ENCODE measurements at regions not wholly inside any gene's neighbourhood (a gene's known extent, or its start where the extent isn't known, plus 50 kb on each side); places are given as distances from the start of the nearest gene placed in this dataset.

DNA sequence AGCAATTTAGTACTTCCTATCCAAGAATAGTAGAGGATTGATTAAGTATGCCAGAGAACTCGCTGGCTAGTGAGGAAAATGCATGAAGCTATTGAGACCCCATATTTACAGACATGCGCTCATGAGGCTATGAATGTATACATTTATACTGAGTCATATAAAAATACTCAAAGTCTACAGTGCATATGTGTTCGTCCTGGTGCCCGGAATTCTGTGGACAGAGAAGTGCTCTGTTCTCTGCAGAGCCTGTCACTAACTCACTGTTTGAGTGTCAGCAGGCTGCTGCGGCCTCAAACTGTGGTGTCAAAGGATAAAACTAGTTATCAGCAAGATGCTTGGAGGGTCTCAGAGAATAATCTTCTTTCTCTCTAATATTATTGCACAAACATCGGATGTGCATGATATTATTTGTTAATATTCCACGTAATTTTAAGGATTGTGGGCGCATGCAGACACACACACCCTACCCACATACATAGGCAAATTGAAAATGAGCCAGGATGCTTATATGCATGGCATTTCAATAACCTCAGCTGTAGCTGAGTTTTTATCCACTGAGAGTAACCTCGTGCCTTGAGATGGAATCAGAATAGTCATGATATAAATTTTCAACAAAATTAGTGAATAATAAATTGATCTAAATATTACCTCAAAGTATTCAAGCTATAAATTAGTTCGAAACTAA is 50.0 kb upstream of the TSC22D2 start:
- no peak for DNase-seq (ENCODE audit: low spot score)
- intact Hi-C loops (cut with micrococcal nuclease), result no loop called here
- H3K4me1 Mint-ChIP-seq (ENCODE audit: low read depth), result no peaks in the 10 kb centered on the region
- peaks cover 2% of the 10 kb centered on the region for H3K27me3 Mint-ChIP-seq (ENCODE audit: insufficient read depth)
- no peak overlapping the region for H3K4me3 Mint-ChIP-seq
- H3K27ac Mint-ChIP-seq, result no peak overlapping the region
- no peaks in the 10 kb centered on the region for H3K9me3 Mint-ChIP-seq
- H3K36me3 Mint-ChIP-seq (ENCODE audit: low read depth), result no peaks in the 10 kb centered on the region

DNA sequence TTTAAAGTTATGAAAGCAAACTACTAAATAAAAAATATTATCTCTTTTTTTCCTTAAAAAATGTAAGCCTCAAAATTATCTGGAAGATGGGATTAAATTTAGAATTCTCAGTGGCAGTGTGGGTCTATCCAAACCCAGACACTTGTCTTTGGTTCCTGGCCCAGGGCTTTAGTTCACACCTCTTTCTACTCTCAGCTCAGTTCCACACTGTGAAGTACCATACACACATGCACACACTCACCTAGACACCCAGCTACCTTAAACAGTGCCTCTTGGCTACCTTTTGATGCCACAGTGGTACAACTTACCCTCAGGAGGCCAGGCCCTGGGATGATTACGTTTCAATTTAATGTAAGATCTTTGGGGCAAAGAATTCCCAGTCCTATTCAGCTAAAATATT is 51.0 kb upstream of the TSC22D2 start:
- intact Hi-C loops (cut with micrococcal nuclease), result no loop called here
- Mint-ChIP-seq H3K4me3 (no peak overlapping the region), H3K27me3 (ENCODE audit: insufficient read depth) (peaks cover 2% of the 10 kb centered on the region), H3K36me3 (ENCODE audit: low read depth) (no peaks in the 10 kb centered on the region), H3K27ac (no peak overlapping the region), H3K9me3 (no peaks in the 10 kb centered on the region), H3K4me1 (ENCODE audit: low read depth) (no peaks in the 10 kb centered on the region)
- DNase-seq (ENCODE audit: low spot score), result no peak

DNA sequence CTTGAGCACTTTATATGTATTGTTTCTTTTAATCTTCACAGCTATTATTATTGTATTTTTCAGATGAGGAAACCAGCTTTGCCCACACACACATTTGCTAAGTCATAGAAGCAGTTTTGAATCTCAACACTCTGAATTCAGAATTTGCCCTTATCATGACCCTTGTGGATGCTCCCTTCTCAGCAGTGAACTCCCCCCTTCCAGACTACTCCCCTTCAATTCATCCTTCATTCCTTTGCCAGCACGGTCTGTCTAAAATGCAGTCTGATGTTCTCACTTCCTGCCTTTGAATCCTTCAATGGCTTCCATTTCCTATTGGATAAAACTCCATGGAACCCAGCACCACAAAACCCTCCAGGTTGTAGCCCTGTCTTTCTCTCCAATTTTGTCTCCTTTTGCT is 52.5 kb upstream of the TSC22D2 start:
- Mint-ChIP-seq H3K36me3 (ENCODE audit: low read depth) (no peaks in the 10 kb centered on the region), H3K4me3 (no peak overlapping the region), H3K27me3 (ENCODE audit: insufficient read depth) (peaks cover 2% of the 10 kb centered on the region), H3K9me3 (no peaks in the 10 kb centered on the region), H3K27ac (no peak overlapping the region), H3K4me1 (ENCODE audit: low read depth) (no peaks in the 10 kb centered on the region)
- intact Hi-C loops (cut with micrococcal nuclease), result no loop called here
- DNase-seq (ENCODE audit: low spot score), result no peak

- Mint-ChIP-seq H3K27ac (no peak overlapping the region), H3K36me3 (ENCODE audit: low read depth) (no peaks in the 10 kb centered on the region), H3K4me1 (ENCODE audit: low read depth) (no peaks in the 10 kb centered on the region), H3K9me3 (no peaks in the 10 kb centered on the region), H3K27me3 (ENCODE audit: insufficient read depth) (peaks cover 5% of the 10 kb centered on the region), H3K4me3 (no peak overlapping the region)
- DNase-seq (ENCODE audit: low spot score), result no peak
- intact Hi-C loops (cut with micrococcal nuclease), result no loop called here
Measured at GRCh38 chr3:150352931-150353330, 55.2 kb upstream of the TSC22D2 start.

DNA sequence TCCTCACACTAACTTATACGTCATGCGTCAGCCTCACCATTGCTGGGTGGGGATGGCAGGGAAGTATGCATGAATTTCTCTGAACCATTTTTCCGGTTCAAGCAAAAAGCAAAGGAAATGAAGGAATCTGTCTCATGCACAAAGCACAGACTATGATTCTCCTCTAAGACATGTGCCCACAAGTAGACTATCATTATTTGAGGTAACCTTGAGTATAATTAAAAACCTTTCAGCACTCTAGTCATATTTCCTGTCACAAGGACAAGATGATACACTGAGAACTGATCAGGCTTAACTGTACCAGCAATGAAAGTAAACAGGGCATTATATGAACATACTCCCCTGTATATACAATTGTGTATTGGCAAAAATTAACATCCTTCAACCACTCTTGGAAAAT is 56.7 kb upstream of the TSC22D2 start:
- Mint-ChIP-seq H3K36me3 (ENCODE audit: low read depth) (no peaks in the 10 kb centered on the region), H3K27me3 (ENCODE audit: insufficient read depth) (peaks cover 7% of the 10 kb centered on the region), H3K9me3 (no peaks in the 10 kb centered on the region), H3K4me3 (no peak overlapping the region), H3K4me1 (ENCODE audit: low read depth) (no peaks in the 10 kb centered on the region), H3K27ac (no peak overlapping the region)
- DNase-seq (ENCODE audit: low spot score), result no peak
- intact Hi-C loops (cut with micrococcal nuclease), result no loop called here

DNA sequence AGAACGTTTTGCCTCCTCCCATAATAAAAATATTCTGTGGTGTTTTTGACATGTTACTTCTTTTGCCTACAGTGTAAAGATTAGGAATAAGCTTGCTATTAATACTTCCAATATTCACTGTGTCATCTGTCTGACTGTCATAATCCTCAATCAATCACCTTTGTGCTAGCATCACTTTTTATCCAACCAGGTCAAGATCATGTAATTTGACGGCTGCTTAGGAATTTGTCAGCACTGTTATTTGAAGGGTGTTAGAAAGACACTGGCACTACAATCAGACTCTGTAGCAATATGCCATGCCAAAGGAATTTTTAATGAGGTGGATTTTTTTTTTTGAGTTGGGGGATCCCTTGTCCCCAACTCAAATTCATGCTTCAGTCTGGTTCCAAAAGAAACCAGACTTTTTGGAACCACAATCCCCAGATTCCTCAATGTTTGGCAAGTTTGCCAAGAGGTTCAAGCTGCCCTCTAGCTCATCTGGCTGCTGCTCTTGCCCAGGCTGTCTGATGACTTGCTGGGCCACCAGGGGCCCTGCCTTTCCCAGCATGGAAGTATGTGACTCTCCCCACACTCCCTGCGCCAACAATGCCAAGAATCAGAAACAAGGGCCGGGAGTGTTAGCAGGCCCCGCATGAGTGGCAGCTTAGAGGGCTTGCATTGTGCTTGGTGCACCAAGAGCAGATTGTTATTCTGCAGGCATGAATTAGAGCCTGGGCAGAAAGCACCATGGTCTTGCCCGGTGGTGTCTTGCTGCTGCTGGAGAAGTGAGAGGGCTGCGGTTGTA is 58.6 kb upstream of the TSC22D2 start:
- H3K4me3 Mint-ChIP-seq, result no peak overlapping the region
- no peak for DNase-seq (ENCODE audit: low spot score)
- intact Hi-C loops (cut with micrococcal nuclease), result no loop called here
- H3K27me3 Mint-ChIP-seq (ENCODE audit: insufficient read depth), result peaks cover 9% of the 10 kb centered on the region
- no peaks in the 10 kb centered on the region for H3K4me1 Mint-ChIP-seq (ENCODE audit: low read depth)
- no peak overlapping the region for H3K27ac Mint-ChIP-seq
- H3K36me3 Mint-ChIP-seq (ENCODE audit: low read depth), result no peaks in the 10 kb centered on the region
- no peaks in the 10 kb centered on the region for H3K9me3 Mint-ChIP-seq

DNA sequence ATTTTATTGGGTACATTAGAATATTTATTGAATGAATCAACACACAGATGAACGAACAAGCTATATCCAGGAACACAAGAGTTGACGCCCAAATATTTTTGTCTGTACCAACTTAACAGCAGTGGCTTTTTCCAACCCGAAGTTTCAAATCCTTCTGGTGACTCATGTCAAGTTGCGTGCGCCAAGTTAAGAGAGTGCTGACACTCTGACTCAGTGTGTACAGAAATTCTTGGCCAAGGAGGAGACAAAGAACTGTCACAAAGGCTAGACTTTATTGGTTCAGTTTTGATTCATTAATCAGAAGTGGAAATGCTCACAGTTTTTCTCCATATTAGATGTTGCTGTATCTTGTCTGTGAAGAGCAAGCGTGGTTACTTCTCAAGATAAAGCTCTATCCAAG is 59.6 kb upstream of the TSC22D2 start:
- Mint-ChIP-seq H3K27ac (no peak overlapping the region), H3K4me1 (ENCODE audit: low read depth) (no peaks in the 10 kb centered on the region), H3K27me3 (ENCODE audit: insufficient read depth) (peaks cover 9% of the 10 kb centered on the region), H3K4me3 (no peak overlapping the region), H3K36me3 (ENCODE audit: low read depth) (no peaks in the 10 kb centered on the region), H3K9me3 (no peaks in the 10 kb centered on the region)
- intact Hi-C loops (cut with micrococcal nuclease), result no loop called here
- no peak for DNase-seq (ENCODE audit: low spot score)

DNA sequence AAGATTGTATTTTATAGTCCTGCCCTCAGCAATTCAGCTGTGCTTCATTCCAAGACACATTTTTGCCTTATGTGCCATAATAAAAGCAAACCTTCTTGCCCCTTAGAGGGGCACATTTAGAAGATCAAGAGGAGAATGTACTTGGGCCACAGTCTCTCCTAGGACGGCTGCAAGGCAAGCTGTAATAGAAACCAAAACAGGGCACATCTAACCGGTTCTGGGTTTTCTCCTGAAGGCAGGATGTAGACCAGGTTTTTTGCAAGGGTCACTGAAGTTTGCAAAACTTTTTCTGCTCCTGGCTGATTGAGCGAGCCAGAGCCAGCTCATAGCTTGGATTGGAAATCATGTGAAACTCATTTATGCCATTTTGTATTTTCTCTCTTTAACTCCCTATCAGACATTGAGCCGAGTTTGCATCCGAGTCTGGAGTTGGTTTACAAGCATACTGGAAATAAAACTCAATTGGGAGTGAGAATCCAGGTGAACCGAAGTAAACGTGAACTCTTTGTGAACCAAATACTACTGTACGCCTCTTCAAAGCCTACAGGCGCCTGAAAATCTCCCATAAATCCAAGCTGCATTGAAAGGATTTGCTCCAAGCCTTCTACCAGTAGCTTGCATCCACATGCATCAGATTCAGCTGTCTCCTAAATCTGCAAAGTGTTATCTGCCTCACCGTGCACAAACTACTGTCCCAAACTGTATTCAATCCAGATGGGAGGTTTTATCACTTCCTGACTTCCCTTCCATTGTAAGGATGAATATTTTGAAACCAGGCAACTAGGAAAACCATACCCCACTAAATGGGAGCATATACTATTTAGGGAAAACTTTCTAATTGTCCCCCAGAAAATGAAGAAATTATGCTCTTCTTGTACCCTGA is 60.9 kb upstream of the TSC22D2 start:
- H3K4me1 Mint-ChIP-seq (ENCODE audit: low read depth), result no peaks in the 10 kb centered on the region
- no peak for DNase-seq (ENCODE audit: low spot score)
- H3K27ac Mint-ChIP-seq, result no peak overlapping the region
- H3K4me3 Mint-ChIP-seq, result no peak overlapping the region
- intact Hi-C loops (cut with micrococcal nuclease), result no loop called here
- H3K36me3 Mint-ChIP-seq (ENCODE audit: low read depth), result no peaks in the 10 kb centered on the region
- no peaks in the 10 kb centered on the region for H3K9me3 Mint-ChIP-seq
- peaks cover 9% of the 10 kb centered on the region for H3K27me3 Mint-ChIP-seq (ENCODE audit: insufficient read depth)

- H3K4me1 Mint-ChIP-seq (ENCODE audit: low read depth), result no peaks in the 10 kb centered on the region
- H3K27ac Mint-ChIP-seq, result no peak overlapping the region
- no peak overlapping the region for H3K4me3 Mint-ChIP-seq
- peaks cover 9% of the 10 kb centered on the region for H3K27me3 Mint-ChIP-seq (ENCODE audit: insufficient read depth)
- H3K36me3 Mint-ChIP-seq (ENCODE audit: low read depth), result no peaks in the 10 kb centered on the region
- no peaks in the 10 kb centered on the region for H3K9me3 Mint-ChIP-seq
- intact Hi-C loops (cut with micrococcal nuclease), result no loop called here
- no peak for DNase-seq (ENCODE audit: low spot score)
Measured at GRCh38 chr3:150346266-150346665, 61.8 kb upstream of the TSC22D2 start.

DNA sequence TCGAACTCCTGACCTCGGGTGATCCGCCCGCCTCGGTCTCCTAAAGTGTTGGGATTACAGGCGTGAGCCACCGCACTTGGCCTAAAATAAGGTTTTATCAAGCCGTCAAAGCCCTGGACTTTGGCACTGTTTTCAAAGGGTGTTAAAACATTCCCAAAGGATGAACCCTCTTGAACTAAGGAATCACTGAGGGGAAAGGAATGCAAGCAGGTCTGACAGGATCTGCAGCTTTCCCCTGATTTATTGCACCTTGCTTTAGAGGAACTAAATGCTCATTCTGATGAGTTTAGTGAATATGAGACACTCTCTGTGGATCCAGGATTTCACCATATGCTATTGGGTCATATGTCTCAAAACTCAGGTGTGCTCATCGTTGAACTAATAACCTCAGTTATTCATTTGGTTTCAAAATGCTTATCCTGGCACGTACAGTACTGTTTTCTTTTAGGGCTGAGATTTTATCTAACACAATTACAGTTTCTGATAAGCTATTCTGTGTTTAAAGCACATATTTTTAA is 63.0 kb upstream of the TSC22D2 start:
- Mint-ChIP-seq H3K4me3 (no peak overlapping the region), H3K27ac (no peak overlapping the region), H3K4me1 (ENCODE audit: low read depth) (no peaks in the 10 kb centered on the region), H3K36me3 (ENCODE audit: low read depth) (no peaks in the 10 kb centered on the region), H3K9me3 (no peaks in the 10 kb centered on the region), H3K27me3 (ENCODE audit: insufficient read depth) (peaks cover 6% of the 10 kb centered on the region)
- DNase-seq (ENCODE audit: low spot score), result no peak
- intact Hi-C loops (cut with micrococcal nuclease), result no loop called here

DNA sequence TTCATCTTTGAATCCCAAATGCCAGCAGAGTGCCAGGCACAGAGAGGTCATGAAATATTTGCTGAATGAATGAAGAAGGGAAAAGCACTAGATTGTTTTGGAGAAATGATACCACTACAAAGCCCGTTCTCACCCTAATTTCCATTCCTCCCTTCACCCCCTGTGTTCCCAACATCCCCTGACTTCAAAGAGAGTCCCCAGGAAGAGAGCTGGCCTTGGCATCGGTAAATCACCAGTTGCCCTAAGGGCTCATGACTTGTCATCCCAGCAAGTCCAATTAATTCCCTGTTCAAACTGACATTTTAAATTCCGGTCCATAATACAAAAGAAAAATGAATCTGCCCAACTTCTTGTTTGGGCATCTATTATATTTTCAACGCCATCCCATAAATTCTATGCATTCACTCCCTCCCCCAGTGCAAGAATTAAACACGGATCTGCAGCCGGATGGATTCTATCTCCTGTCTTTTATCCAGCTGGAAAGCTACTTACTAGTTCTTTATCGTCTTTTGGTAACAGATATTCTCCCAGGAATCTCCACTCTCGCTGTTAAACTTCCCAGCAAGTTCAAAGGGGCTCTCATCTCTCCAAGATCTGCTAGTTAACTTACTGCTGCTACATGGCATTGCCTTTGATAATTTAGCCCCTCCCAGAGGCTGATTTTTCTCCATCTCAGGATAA is 63.9 kb upstream of the TSC22D2 start:
- Mint-ChIP-seq H3K9me3 (no peaks in the 10 kb centered on the region), H3K4me1 (ENCODE audit: low read depth) (no peaks in the 10 kb centered on the region), H3K36me3 (ENCODE audit: low read depth) (no peaks in the 10 kb centered on the region), H3K27me3 (ENCODE audit: insufficient read depth) (peaks cover 11% of the 10 kb centered on the region), H3K4me3 (no peak overlapping the region), H3K27ac (no peak overlapping the region)
- DNase-seq (ENCODE audit: low spot score), result no peak
- intact Hi-C loops (cut with micrococcal nuclease), result no loop called here

- intact Hi-C loops (cut with micrococcal nuclease), result no loop called here
- Mint-ChIP-seq H3K27ac (no peak overlapping the region), H3K4me3 (no peak overlapping the region), H3K9me3 (no peaks in the 10 kb centered on the region), H3K27me3 (ENCODE audit: insufficient read depth) (peaks cover 20% of the 10 kb centered on the region), H3K36me3 (ENCODE audit: low read depth) (no peaks in the 10 kb centered on the region), H3K4me1 (ENCODE audit: low read depth) (no peaks in the 10 kb centered on the region)
- DNase-seq (ENCODE audit: low spot score), result no peak
Measured at GRCh38 chr3:150342896-150343467, 65.1 kb upstream of the TSC22D2 start.
